ENCODE measurements at regions not wholly inside any gene's neighbourhood (a gene's known extent, or its start where the extent isn't known, plus 50 kb on each side); places are given as distances from the start of the nearest gene placed in this dataset.

GRCh38 chr5:115452083-115452482, 92.5 kb downstream of the FEM1C start:
- no peak for TF ChIP-seq ZBTB7A (IDR thresholded peaks at IDR 0.05; ENCODE audit: low read depth)
- no peak for TF ChIP-seq REST (IDR thresholded peaks at IDR 0.05; ENCODE audit: low read depth)
- no peak for TF ChIP-seq RAD21 (IDR thresholded peaks at IDR 0.05; ENCODE audit: low read depth)
- no peak for TF ChIP-seq MAX (IDR thresholded peaks at IDR 0.05)
- TF ChIP-seq NFIC (IDR thresholded peaks at IDR 0.05), result no peak
- TF ChIP-seq TAF1 (IDR thresholded peaks at IDR 0.05; ENCODE audit: low read depth), result no peak
- TF ChIP-seq USF1 (IDR thresholded peaks at IDR 0.05), result no peak
- TF ChIP-seq CEBPB (IDR thresholded peaks at IDR 0.05), result no peak
- no peak for TF ChIP-seq TCF12 (IDR thresholded peaks at IDR 0.05; ENCODE audit: low read depth)
- no peak for TF ChIP-seq EGR1 (IDR thresholded peaks at IDR 0.05)
- no peak for TF ChIP-seq FOXM1 (IDR thresholded peaks at IDR 0.05; ENCODE audit: borderline replicate concordance, low read depth)
- no peak for TF ChIP-seq TEAD4 (IDR thresholded peaks at IDR 0.05)
- no peak for TF ChIP-seq CREB1 (IDR thresholded peaks at IDR 0.05; ENCODE audit: low read depth)
- no peak for TF ChIP-seq EP300 (IDR thresholded peaks at IDR 0.05; ENCODE audit: borderline replicate concordance)
- no peak for TF ChIP-seq YY1 (IDR thresholded peaks at IDR 0.05; ENCODE audit: low read depth)

GRCh38 chr5:115450741-115451140, 93.8 kb downstream of the FEM1C start:
- TF ChIP-seq FOXM1 (IDR thresholded peaks at IDR 0.05; ENCODE audit: borderline replicate concordance, low read depth) (no peak), TCF12 (IDR thresholded peaks at IDR 0.05; ENCODE audit: low read depth) (no peak), MAX (IDR thresholded peaks at IDR 0.05) (no peak), USF1 (IDR thresholded peaks at IDR 0.05) (no peak), NFIC (IDR thresholded peaks at IDR 0.05) (no peak), YY1 (IDR thresholded peaks at IDR 0.05; ENCODE audit: low read depth) (no peak), ZBTB7A (IDR thresholded peaks at IDR 0.05; ENCODE audit: low read depth) (no peak), TAF1 (IDR thresholded peaks at IDR 0.05; ENCODE audit: low read depth) (no peak), TEAD4 (IDR thresholded peaks at IDR 0.05) (no peak), CREB1 (IDR thresholded peaks at IDR 0.05; ENCODE audit: low read depth) (no peak)

- TF ChIP-seq NFIC (IDR thresholded peaks at IDR 0.05) (peak; percentile 55; the same call in 1 of the 2 replicates), TAF1 (IDR thresholded peaks at IDR 0.05; ENCODE audit: low read depth) (no peak), REST (IDR thresholded peaks at IDR 0.05; ENCODE audit: low read depth) (no peak), CREB1 (IDR thresholded peaks at IDR 0.05; ENCODE audit: low read depth) (no peak)
Observed at GRCh38 chr5:115440782-115441451, 103.7 kb downstream of the FEM1C start.

GRCh38 chr5:115439639-115440038, 104.9 kb downstream of the FEM1C start:
- TF ChIP-seq USF1 (IDR thresholded peaks at IDR 0.05) (no peak), EGR1 (IDR thresholded peaks at IDR 0.05) (no peak), RAD21 (IDR thresholded peaks at IDR 0.05; ENCODE audit: low read depth) (no peak), MAX (IDR thresholded peaks at IDR 0.05) (no peak), YY1 (IDR thresholded peaks at IDR 0.05; ENCODE audit: low read depth) (no peak)

- TF ChIP-seq USF1 (IDR thresholded peaks at IDR 0.05) (no peak), RAD21 (IDR thresholded peaks at IDR 0.05; ENCODE audit: low read depth) (no peak), TAF1 (IDR thresholded peaks at IDR 0.05; ENCODE audit: low read depth) (no peak), TEAD4 (IDR thresholded peaks at IDR 0.05) (no peak), EGR1 (IDR thresholded peaks at IDR 0.05) (no peak), YY1 (IDR thresholded peaks at IDR 0.05; ENCODE audit: low read depth) (no peak), CEBPB (IDR thresholded peaks at IDR 0.05) (no peak), FOXM1 (IDR thresholded peaks at IDR 0.05; ENCODE audit: borderline replicate concordance, low read depth) (no peak), ZBTB7A (IDR thresholded peaks at IDR 0.05; ENCODE audit: low read depth) (no peak), NFIC (IDR thresholded peaks at IDR 0.05) (no peak), CREB1 (IDR thresholded peaks at IDR 0.05; ENCODE audit: low read depth) (no peak), MAX (IDR thresholded peaks at IDR 0.05) (no peak)
Observed at GRCh38 chr5:115439042-115439441, 105.5 kb downstream of the FEM1C start.

Data from Ishikawa (cell line).